Neural progenitor cell (in vitro differentiated cells): ENCODE measurements at regions not wholly inside any gene's neighbourhood (a gene's known extent, or its start where the extent isn't known, plus 50 kb on each side); places are given as distances from the start of the nearest gene placed in this dataset.

Experiments used
- DNase-seq: peaks from one replicate; pipeline ENCODE4 v3.0.0-alpha.2; 2016; ENCODE audit warnings: low spot score
- H2AFZ ChIP-seq: fragments of 200-600 bp; sonication (generic); replicated peaks from 2 replicates; pipeline ENCODE4 v1.6.1; 2016; ENCODE audit warnings: antibody characterized with exemption
- H3F3A ChIP-seq: fragments of 200-600 bp; sonication (generic); 2 replicates; pipeline ENCODE4 v1.6.1; 2016; ENCODE audit warnings: antibody characterized with exemption, low read depth
- H3K27ac ChIP-seq: fragments of 200-600 bp; sonication (generic); 2 replicates; pipeline ENCODE4 v1.5.1; 2016; ENCODE audit warnings: mild to moderate bottlenecking
- H3K27me3 ChIP-seq: fragments of 200-600 bp; sonication (generic); 2 replicates; pipeline ENCODE4 v1.6.1; 2016; ENCODE audit warnings: mild to moderate bottlenecking, moderate library complexity
- H3K36me3 ChIP-seq: fragments of 200-600 bp; sonication (generic); 2 replicates; pipeline ENCODE4 v1.5.1; 2016
- H3K4me1 ChIP-seq: fragments of 200-600 bp; sonication (generic); 2 replicates; pipeline ENCODE4 v1.6.1; 2016; ENCODE audit warnings: mixed run types
- H3K4me2 ChIP-seq: fragments of 200-600 bp; sonication (generic); 2 replicates; pipeline ENCODE4 v1.6.1; 2016
- H3K4me3 ChIP-seq: fragments of 200-600 bp; sonication (generic); 2 replicates; pipeline ENCODE4 v1.5.1; 2016
- H3K79me2 ChIP-seq: fragments of 200-600 bp; sonication (generic); 2 replicates; pipeline ENCODE4 v1.6.1; 2016; ENCODE audit warnings: low read depth
- H3K9ac ChIP-seq: fragments of 200-600 bp; sonication (generic); 2 replicates; pipeline ENCODE4 v1.6.1; 2016
- H3K9me3 ChIP-seq: fragments of 200-600 bp; sonication (generic); 2 replicates; pipeline ENCODE4 v1.5.1; 2016; ENCODE audit warnings: low read depth
- H4K20me1 ChIP-seq: fragments of 200-600 bp; sonication (generic); 2 replicates; pipeline ENCODE4 v1.6.1; 2016; ENCODE audit warnings: low read depth
- H3K27ac Mint-ChIP-seq: 3 replicates; pipeline ENCODE4 v1.8.0; 2021; ENCODE audit warnings: mixed read lengths
- H3K27me3 Mint-ChIP-seq: 2 replicates; pipeline ENCODE4 v1.8.0; 2022; ENCODE audit warnings: low read depth, mild to moderate bottlenecking, inconsistent platforms, moderate library complexity, mixed read lengths; ENCODE audit not compliant: insufficient read depth
- H3K36me3 Mint-ChIP-seq: 3 replicates; pipeline ENCODE4 v1.8.0; 2021; ENCODE audit warnings: mixed read lengths
- H3K4me1 Mint-ChIP-seq: 3 replicates; pipeline ENCODE4 v1.8.0; 2021; ENCODE audit warnings: mixed read lengths
- H3K4me3 Mint-ChIP-seq: 3 replicates; pipeline ENCODE4 v1.8.0; 2021; ENCODE audit warnings: mild to moderate bottlenecking, moderate library complexity, mixed read lengths
- H3K9me3 Mint-ChIP-seq: 3 replicates; pipeline ENCODE4 v1.8.0; 2020; ENCODE audit warnings: mixed read lengths
- EZH2 ChIP-seq: fragments of 200-600 bp; sonication (generic); IDR thresholded peaks from 2 replicates; pipeline ENCODE4 v1.6.1; 2017; ENCODE audit warnings: antibody characterized with exemption, mild to moderate bottlenecking, moderate library complexity
- EZH2phosphoT487 ChIP-seq: fragments of 200-600 bp; sonication (generic); IDR thresholded peaks from 2 replicates; pipeline ENCODE4 v1.6.1; 2017; ENCODE audit warnings: antibody characterized with exemption
- TF ChIP-seq, protein P1 (sequence below): fragments of 200-600 bp; sonication (generic); IDR thresholded peaks from 2 replicates; pipeline ENCODE4 v1.5.1; 2017; ENCODE audit warnings: antibody characterized with exemption, mild to moderate bottlenecking

DNA sequence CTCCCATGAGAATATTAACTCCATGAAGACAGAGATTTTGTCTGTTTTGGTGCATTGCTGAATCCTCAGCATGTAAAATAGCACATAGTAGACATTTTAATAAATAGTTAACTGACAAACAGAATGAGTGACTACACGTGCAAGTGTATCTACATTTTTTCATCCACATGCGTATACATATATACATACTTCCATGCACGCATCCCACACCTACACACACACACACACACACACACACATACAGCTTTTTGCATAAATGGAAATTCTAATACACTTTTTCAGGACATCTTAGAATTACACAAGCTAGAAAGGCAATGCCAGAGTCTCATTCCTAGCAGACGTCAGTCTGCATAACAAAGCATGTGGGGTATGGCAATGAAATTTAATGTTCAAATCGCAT is 139.7 kb upstream of the LRFN2 start:
- TF ChIP-seq EZH2phosphoT487 (no peak), EZH2 (no peak)
- TF ChIP-seq, protein P1, sequence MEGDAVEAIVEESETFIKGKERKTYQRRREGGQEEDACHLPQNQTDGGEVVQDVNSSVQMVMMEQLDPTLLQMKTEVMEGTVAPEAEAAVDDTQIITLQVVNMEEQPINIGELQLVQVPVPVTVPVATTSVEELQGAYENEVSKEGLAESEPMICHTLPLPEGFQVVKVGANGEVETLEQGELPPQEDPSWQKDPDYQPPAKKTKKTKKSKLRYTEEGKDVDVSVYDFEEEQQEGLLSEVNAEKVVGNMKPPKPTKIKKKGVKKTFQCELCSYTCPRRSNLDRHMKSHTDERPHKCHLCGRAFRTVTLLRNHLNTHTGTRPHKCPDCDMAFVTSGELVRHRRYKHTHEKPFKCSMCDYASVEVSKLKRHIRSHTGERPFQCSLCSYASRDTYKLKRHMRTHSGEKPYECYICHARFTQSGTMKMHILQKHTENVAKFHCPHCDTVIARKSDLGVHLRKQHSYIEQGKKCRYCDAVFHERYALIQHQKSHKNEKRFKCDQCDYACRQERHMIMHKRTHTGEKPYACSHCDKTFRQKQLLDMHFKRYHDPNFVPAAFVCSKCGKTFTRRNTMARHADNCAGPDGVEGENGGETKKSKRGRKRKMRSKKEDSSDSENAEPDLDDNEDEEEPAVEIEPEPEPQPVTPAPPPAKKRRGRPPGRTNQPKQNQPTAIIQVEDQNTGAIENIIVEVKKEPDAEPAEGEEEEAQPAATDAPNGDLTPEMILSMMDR = no peak
- DNase-seq = no peak
- Histone ChIP-seq H3K4me3 (no peak overlapping the region), H3K4me1 (peaks cover 14% of the 10 kb centered on the region), H3K4me2 (no peak overlapping the region), H3K9ac (no peak overlapping the region), H3K79me2 (no peaks in the 10 kb centered on the region), H4K20me1 (no peaks in the 10 kb centered on the region), H3K27ac (no peak overlapping the region), H3K9me3 (no peaks in the 10 kb centered on the region), H3K27me3 (no peaks in the 10 kb centered on the region), H3K36me3 (no peaks in the 10 kb centered on the region), H2AFZ (no peak overlapping the region), H3F3A (no peaks in the 10 kb centered on the region)
- Mint-ChIP-seq H3K4me1 (peaks cover 43% of the 10 kb centered on the region), H3K36me3 (no peaks in the 10 kb centered on the region), H3K27ac (no peak overlapping the region), H3K4me3 (no peak overlapping the region), H3K9me3 (no peaks in the 10 kb centered on the region), H3K27me3 (peaks cover 10% of the 10 kb centered on the region)

DNA sequence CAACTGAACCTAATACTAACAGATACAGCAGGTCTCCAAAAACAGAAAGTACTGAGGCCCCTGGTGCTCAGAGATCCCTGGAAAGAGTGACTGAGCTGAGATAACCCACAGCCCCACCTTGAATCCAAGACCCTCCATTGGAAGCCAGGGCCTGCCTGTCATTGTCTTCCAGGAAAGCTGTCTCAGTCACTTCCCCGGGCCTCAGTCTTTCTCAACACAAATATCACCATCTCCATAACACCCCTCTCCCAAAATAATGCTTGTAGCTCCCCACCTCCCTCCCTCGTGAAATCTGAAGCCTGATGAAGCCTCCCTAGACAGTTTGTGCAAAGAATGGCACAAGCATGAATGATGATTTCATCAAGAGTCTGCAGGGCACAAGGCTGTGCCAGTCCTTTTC is 138.2 kb upstream of the LRFN2 start:
- no peak overlapping the region for H3K4me3 ChIP-seq
- Mint-ChIP-seq H3K9me3 (no peaks in the 10 kb centered on the region), H3K27me3 (peaks cover 11% of the 10 kb centered on the region), H3K36me3 (no peaks in the 10 kb centered on the region), H3K4me3 (no peak overlapping the region), H3K4me1 (peaks cover 52% of the 10 kb centered on the region), H3K27ac (no peak overlapping the region)
- peaks cover 29% of the 10 kb centered on the region for H3K4me1 ChIP-seq
- H3F3A ChIP-seq = peaks cover 8% of the 10 kb centered on the region
- H3K79me2 ChIP-seq = no peaks in the 10 kb centered on the region
- H3K36me3 ChIP-seq = no peaks in the 10 kb centered on the region
- no peak overlapping the region for H3K27ac ChIP-seq
- TF ChIP-seq, protein P1 = no peak
- TF ChIP-seq EZH2 = no peak
- TF ChIP-seq EZH2phosphoT487 = no peak
- H2AFZ ChIP-seq = no peak overlapping the region
- no peaks in the 10 kb centered on the region for H4K20me1 ChIP-seq
- H3K9me3 ChIP-seq = no peaks in the 10 kb centered on the region
- H3K27me3 ChIP-seq = no peaks in the 10 kb centered on the region
- H3K4me2 ChIP-seq = no peak overlapping the region
- no peak for DNase-seq
- H3K9ac ChIP-seq = no peak overlapping the region

GRCh38 chr6:40724886-40725285 is 137.7 kb upstream of the LRFN2 start:
- Mint-ChIP-seq H3K4me3 (no peak overlapping the region), H3K27ac (no peak overlapping the region), H3K27me3 (peaks cover 12% of the 10 kb centered on the region), H3K36me3 (no peaks in the 10 kb centered on the region), H3K4me1 (peaks cover 55% of the 10 kb centered on the region), H3K9me3 (no peaks in the 10 kb centered on the region)
- peaks cover 8% of the 10 kb centered on the region for H3F3A ChIP-seq
- no peaks in the 10 kb centered on the region for H3K79me2 ChIP-seq
- no peak for TF ChIP-seq EZH2phosphoT487
- TF ChIP-seq, protein P1 = no peak
- no peak for TF ChIP-seq EZH2
- H3K4me1 ChIP-seq = peaks cover 29% of the 10 kb centered on the region
- no peaks in the 10 kb centered on the region for H4K20me1 ChIP-seq
- no peaks in the 10 kb centered on the region for H3K9me3 ChIP-seq
- no peaks in the 10 kb centered on the region for H3K27me3 ChIP-seq
- no peaks in the 10 kb centered on the region for H3K36me3 ChIP-seq
- no peak overlapping the region for H3K4me3 ChIP-seq
- H3K4me2 ChIP-seq = no peak overlapping the region
- DNase-seq = no peak
- no peak overlapping the region for H2AFZ ChIP-seq
- no peak overlapping the region for H3K27ac ChIP-seq
- H3K9ac ChIP-seq = no peak overlapping the region

GRCh38 chr6:40723967-40724366 is 136.8 kb upstream of the LRFN2 start:
- H3K27me3 Mint-ChIP-seq = peaks cover 12% of the 10 kb centered on the region
- no peaks in the 10 kb centered on the region for H3K79me2 ChIP-seq

More at GRCh38 chr6:40723967-40724366, 136.8 kb upstream of the LRFN2 start:
- no peak overlapping the region for H3K4me3 ChIP-seq
- no peak overlapping the region for H3K27ac ChIP-seq
- H3K36me3 ChIP-seq = no peaks in the 10 kb centered on the region
- H3K4me1 ChIP-seq = peaks cover 39% of the 10 kb centered on the region
- H4K20me1 ChIP-seq = no peaks in the 10 kb centered on the region
- peak overlapping the region; percentile 67 for H3K27ac Mint-ChIP-seq
- H3F3A ChIP-seq = peaks cover 17% of the 10 kb centered on the region
- H3K4me3 Mint-ChIP-seq = no peak overlapping the region
- TF ChIP-seq, protein P1 = no peak
- peaks cover 64% of the 10 kb centered on the region for H3K4me1 Mint-ChIP-seq
- DNase-seq = no peak
- H3K36me3 Mint-ChIP-seq = no peaks in the 10 kb centered on the region
- H3K9me3 Mint-ChIP-seq = no peaks in the 10 kb centered on the region
- H3K9me3 ChIP-seq = no peaks in the 10 kb centered on the region
- H3K9ac ChIP-seq = no peak overlapping the region
- no peak overlapping the region for H2AFZ ChIP-seq
- H3K4me2 ChIP-seq = no peak overlapping the region
- no peaks in the 10 kb centered on the region for H3K27me3 ChIP-seq
